HG03460 (cell line): ENCODE measurements at regions not wholly inside any gene's neighbourhood (a gene's known extent, or its start where the extent isn't known, plus 50 kb on each side); places are given as distances from the start of the nearest gene placed in this dataset.

Source experiments
- ATAC-seq: cut with Tn5 transposase; IDR thresholded peaks from one replicate; pipeline ENCODE4 v1.9.1; 2021; ENCODE audit not compliant: unreplicated experiment

- no peak for ATAC-seq
Observed at GRCh38 chr3:194961571-194961970, 275.9 kb downstream of the FAM43A start.

GRCh38 chr3:194962056-194962455 lies 276.4 kb downstream of the FAM43A start:
- no peak for ATAC-seq

GRCh38 chr3:194964809-194965208 lies 279.1 kb downstream of the FAM43A start:
- ATAC-seq: no peak

GRCh38 chr3:194967151-194968117 lies 281.8 kb downstream of the FAM43A start:
- no peak for ATAC-seq

GRCh38 chr3:194970066-194970465 lies 284.4 kb downstream of the FAM43A start:
- ATAC-seq: no peak

GRCh38 chr3:194971009-194971408 lies 285.3 kb downstream of the FAM43A start:
- no peak for ATAC-seq

- ATAC-seq: no peak
Observed at GRCh38 chr3:194971965-194972364, 286.3 kb downstream of the FAM43A start.

- ATAC-seq: no peak
Observed at GRCh38 chr3:194972641-194973040, 287.0 kb downstream of the FAM43A start.

GRCh38 chr3:194973366-194974000 lies 287.8 kb downstream of the FAM43A start:
- no peak for ATAC-seq

GRCh38 chr3:194974468-194975135 lies 288.9 kb downstream of the FAM43A start:
- ATAC-seq: no peak

GRCh38 chr3:194976049-194976451 lies 290.4 kb downstream of the FAM43A start:
- no peak for ATAC-seq

- ATAC-seq: no peak
Observed at GRCh38 chr3:194976874-194977273, 291.2 kb downstream of the FAM43A start.

GRCh38 chr3:194977356-194977755 lies 291.7 kb downstream of the FAM43A start:
- no peak for ATAC-seq

- ATAC-seq: no peak
Observed at GRCh38 chr3:194979173-194979572, 291.8 kb downstream of the XXYLT1 start.

GRCh38 chr3:194982472-194982871 lies 288.5 kb downstream of the XXYLT1 start:
- ATAC-seq: no peak

- no peak for ATAC-seq
Observed at GRCh38 chr3:194983121-194983520, 287.8 kb downstream of the XXYLT1 start.

- ATAC-seq: no peak
Observed at GRCh38 chr3:194983620-194984019, 287.3 kb downstream of the XXYLT1 start.

GRCh38 chr3:194984066-194984465 lies 286.9 kb downstream of the XXYLT1 start:
- ATAC-seq: no peak

GRCh38 chr3:194984622-194985021 lies 286.3 kb downstream of the XXYLT1 start:
- no peak for ATAC-seq

- no peak for ATAC-seq
Observed at GRCh38 chr3:194985031-194985578, 285.9 kb downstream of the XXYLT1 start.
